HCT116 (cell line): ENCODE measurements at regions not wholly inside any gene's neighbourhood (a gene's known extent, or its start where the extent isn't known, plus 50 kb on each side); places are given as distances from the start of the nearest gene placed in this dataset.

ENCODE experiments used
- ATAC-seq: fragments of 200-7000 bp; cut with Tn5 transposase; 2 replicates; pipeline ENCODE4 v1.9.1; 2020; ENCODE audit warnings: mild to moderate bottlenecking, moderate library complexity
- BruUV-seq: library from RNA; stranded (reverse); fragments of 400-500 nt; replicated peaks from 2 replicates; lab custom pipeline; 2021; lab: Mats Ljungman, UMichigan
- CTCF ChIA-PET: fragments of 300-600 bp; sonication (Branson Sonifier 250); formaldehyde crosslinking; loops from one replicate; lab custom pipeline; 2021; ENCODE audit warnings: antibody characterized with exemption; lab: Charles Lee
- POLR2A ChIA-PET: fragments of 300-600, 350-600 bp; sonication (Branson Sonifier 250); formaldehyde crosslinking; loops from one replicate; lab custom pipeline; 2021; ENCODE audit warnings: antibody characterized with exemption; lab: Charles Lee
- RAD21 ChIA-PET, 2 experiments: fragments of 300-600 bp; sonication (Branson Sonifier 250); formaldehyde crosslinking; loops; one replicate each; lab custom pipeline; 2023; ENCODE audit warnings: low total read pairs in 2 of 2; ENCODE audit not compliant: uncharacterized antibody in 2 of 2, unreplicated experiment in 2 of 2, low non-redundant PET in 1 of 2; lab: Charles Lee
- DNase-seq: peaks from one replicate; pipeline ENCODE4 v3.0.0-alpha.2; 2010; ENCODE audit warnings: low read depth, low spot score
- H2AFZ ChIP-seq: fragments of 200-600 bp; shearing (Covaris generic), sonication (generic); 2 replicates; pipeline ENCODE4 v1.6.1; 2017; ENCODE audit warnings: low read depth, mixed run types, mixed read lengths, antibody characterized with exemption, low read length; ENCODE audit not compliant: poor library complexity, severe bottlenecking
- H3K27ac ChIP-seq: 2 replicates; pipeline ENCODE4 v1.5.1; 2012; ENCODE audit warnings: low read depth, low read length
- H3K27me3 ChIP-seq: fragments of 200-600 bp; sonication (generic); 2 replicates; pipeline ENCODE4 v1.6.1; 2016; ENCODE audit warnings: mixed run types, low read length, mixed read lengths; ENCODE audit not compliant: insufficient read depth
- H3K36me3 ChIP-seq, 2 experiments: fragments of 200-500 bp in 1 of 2; fragments of 200-600 bp in 1 of 2; sonication (Bioruptor generic) in 1 of 2; sonication (generic) in 1 of 2; 2 replicates each; pipeline versions ENCODE4 v1.5.1 to v1.6.1; 2014 to 2016; ENCODE audit warnings: low read length in 2 of 2, inconsistent platforms in 1 of 2, mixed read lengths in 1 of 2, mixed run types in 1 of 2; ENCODE audit not compliant: insufficient read depth in 2 of 2, control insufficient read depth in 1 of 2
- H3K4me1 ChIP-seq, 2 experiments: fragments of 200-600 bp in 1 of 2; sonication (generic) in 1 of 2; 2 replicates each; pipeline versions ENCODE4 v1.5.1 to v1.6.1; 2012 to 2017; ENCODE audit warnings: low read length in 2 of 2, inconsistent platforms in 1 of 2, mild to moderate bottlenecking in 1 of 2, mixed read lengths in 1 of 2, mixed run types in 1 of 2, moderate library complexity in 1 of 2; ENCODE audit not compliant: insufficient read depth in 2 of 2, control insufficient read depth in 1 of 2
- H3K4me2 ChIP-seq: fragments of 200-600 bp; sonication (generic); 2 replicates; pipeline ENCODE4 v1.6.1; 2017; ENCODE audit warnings: mixed run types, low read length, mixed read lengths
- H3K4me3 ChIP-seq, 2 experiments: fragments of 200-600 bp in 1 of 2; sonication (generic) in 1 of 2; replicated peaks in 1 of 2; 2 replicates each; pipeline ENCODE4 v1.5.1; 2011 to 2016; ENCODE audit warnings: low read length in 2 of 2, control low read depth in 1 of 2, low read depth in 1 of 2, mild to moderate bottlenecking in 1 of 2, mixed read lengths in 1 of 2, mixed run types in 1 of 2
- H3K79me2 ChIP-seq: fragments of 200-600 bp; sonication (generic); 2 replicates; pipeline ENCODE4 v1.6.1; 2017; ENCODE audit warnings: mild to moderate bottlenecking, mixed run types, low read length, moderate library complexity, mixed read lengths; ENCODE audit not compliant: insufficient read depth
- H3K9ac ChIP-seq: fragments of 200-600 bp; sonication (generic); 2 replicates; pipeline ENCODE4 v1.6.1; 2016; ENCODE audit warnings: low read length, mixed read lengths
- H3K9me2 ChIP-seq: fragments of 200-600 bp; sonication (generic), shearing (Covaris generic); 2 replicates; pipeline ENCODE4 v1.6.1; 2017; ENCODE audit warnings: mixed run types, mild to moderate bottlenecking, moderate library complexity; ENCODE audit not compliant: insufficient read depth
- H3K9me3 ChIP-seq, 2 experiments: fragments of 200-500 bp in 1 of 2; fragments of 200-600 bp in 1 of 2; sonication (Bioruptor generic) in 1 of 2; sonication (generic) in 1 of 2; 2 replicates each; pipeline ENCODE4 v1.6.1; 2014 to 2017; ENCODE audit warnings: low read length in 2 of 2, mixed read lengths in 2 of 2, inconsistent platforms in 1 of 2, low read depth in 1 of 2, mild to moderate bottlenecking in 1 of 2, mixed run types in 1 of 2, moderate library complexity in 1 of 2; ENCODE audit not compliant: control insufficient read depth in 1 of 2, insufficient read depth in 1 of 2
- H4K20me1 ChIP-seq: fragments of 200-600 bp; sonication (generic), shearing (Covaris generic); 2 replicates; pipeline ENCODE4 v1.6.1; 2017; ENCODE audit warnings: mixed run types, mild to moderate bottlenecking, moderate library complexity; ENCODE audit not compliant: insufficient read depth
- CEBPB ChIP-seq: IDR thresholded peaks from 2 replicates; pipeline ENCODE4 v1.6.1; 2012; ENCODE audit warnings: low read depth
- SRF ChIP-seq: IDR thresholded peaks from 2 replicates; pipeline ENCODE4 v1.6.1; 2012; ENCODE audit warnings: low read depth
- ZFX ChIP-seq: fragments of 450-650 bp; IDR thresholded peaks from 2 replicates; pipeline ENCODE4 v1.6.1; 2017
- ZNF274 ChIP-seq: fragments of 200-500 bp; sonication (Bioruptor generic); IDR thresholded peaks from 2 replicates; pipeline ENCODE4 v1.6.1; 2014; ENCODE audit warnings: mild to moderate bottlenecking, low read depth, low read length, inconsistent platforms
- intact Hi-C: fragments of 100-400 bp; cut with micrococcal nuclease; formaldehyde crosslinking; loops from 2 replicates; pipeline ENCODE4 v1.10.0; 2022
- TF ChIP-seq, protein P1 (sequence below): IDR thresholded peaks from 2 replicates; pipeline ENCODE4 v1.6.1; 2012
- TF ChIP-seq, protein P2 (sequence below): IDR thresholded peaks from 2 replicates; pipeline ENCODE4 v1.6.1; 2011; ENCODE audit warnings: mild to moderate bottlenecking, low read length, moderate library complexity; ENCODE audit not compliant: insufficient replicate concordance; ENCODE audit errors: extremely low read depth
- TF ChIP-seq, protein P3 (sequence below), 3 experiments: fragments of 200-600 bp in 1 of 3; sonication (generic) in 1 of 3; IDR thresholded peaks in 2 of 3; conservative IDR thresholded peaks in 1 of 3; 2 replicates each; pipeline ENCODE4 v1.5.1; 2012 to 2017; ENCODE audit warnings: low read depth in 2 of 3, low read length in 2 of 3, antibody characterized with exemption in 1 of 3, borderline replicate concordance in 1 of 3, control low read depth in 1 of 3, mild to moderate bottlenecking in 1 of 3, mixed read lengths in 1 of 3, mixed run types in 1 of 3, moderate library complexity in 1 of 3; ENCODE audit not compliant: insufficient read depth in 1 of 3
- TF ChIP-seq, protein P4 (sequence below): IDR thresholded peaks from 2 replicates; pipeline ENCODE4 v1.6.1; 2012; ENCODE audit warnings: low read depth

DNA sequence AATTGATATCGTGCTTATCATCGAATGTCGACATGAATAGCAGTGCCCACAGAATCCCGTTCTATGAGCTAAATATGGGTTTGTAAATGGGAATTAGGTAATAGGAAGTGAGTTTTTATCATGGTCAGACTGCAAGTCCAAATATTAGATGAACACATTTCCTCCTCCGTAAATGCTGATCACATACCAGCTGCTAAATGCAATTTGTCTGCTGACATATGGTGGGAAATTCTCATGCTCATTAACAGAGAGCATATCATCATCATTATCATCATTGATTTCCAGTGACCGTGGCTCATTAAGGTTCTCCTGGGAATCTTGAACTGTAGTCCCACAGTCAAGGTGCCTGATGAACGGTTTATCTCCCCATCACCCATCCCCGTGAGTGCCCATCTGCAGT is 998.8 kb upstream of the TMEM132C start:
- no peaks in the 10 kb centered on the region for H3K79me2 ChIP-seq
- ChIA-PET POLR2A (no interaction called here), RAD21 (no interaction called here), CTCF (no interaction called here)
- H3K4me3 ChIP-seq = no peak overlapping the region
- ATAC-seq = no peak
- H2AFZ ChIP-seq = no peak overlapping the region
- no peak overlapping the region for H3K4me2 ChIP-seq
- H3K27me3 ChIP-seq = peaks cover 16% of the 10 kb centered on the region; the same call in 1 of the 2 replicates
- no TSS peak for BruUV-seq
- intact Hi-C loops = no loop called here
- no peak overlapping the region for H3K27ac ChIP-seq
- H3K9me2 ChIP-seq = no peaks in the 10 kb centered on the region
- no peak overlapping the region for H3K9ac ChIP-seq
- no peaks in the 10 kb centered on the region for H3K36me3 ChIP-seq
- TF ChIP-seq, protein P1, sequence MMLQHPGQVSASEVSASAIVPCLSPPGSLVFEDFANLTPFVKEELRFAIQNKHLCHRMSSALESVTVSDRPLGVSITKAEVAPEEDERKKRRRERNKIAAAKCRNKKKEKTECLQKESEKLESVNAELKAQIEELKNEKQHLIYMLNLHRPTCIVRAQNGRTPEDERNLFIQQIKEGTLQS = no peak
- TF ChIP-seq, protein P2, sequence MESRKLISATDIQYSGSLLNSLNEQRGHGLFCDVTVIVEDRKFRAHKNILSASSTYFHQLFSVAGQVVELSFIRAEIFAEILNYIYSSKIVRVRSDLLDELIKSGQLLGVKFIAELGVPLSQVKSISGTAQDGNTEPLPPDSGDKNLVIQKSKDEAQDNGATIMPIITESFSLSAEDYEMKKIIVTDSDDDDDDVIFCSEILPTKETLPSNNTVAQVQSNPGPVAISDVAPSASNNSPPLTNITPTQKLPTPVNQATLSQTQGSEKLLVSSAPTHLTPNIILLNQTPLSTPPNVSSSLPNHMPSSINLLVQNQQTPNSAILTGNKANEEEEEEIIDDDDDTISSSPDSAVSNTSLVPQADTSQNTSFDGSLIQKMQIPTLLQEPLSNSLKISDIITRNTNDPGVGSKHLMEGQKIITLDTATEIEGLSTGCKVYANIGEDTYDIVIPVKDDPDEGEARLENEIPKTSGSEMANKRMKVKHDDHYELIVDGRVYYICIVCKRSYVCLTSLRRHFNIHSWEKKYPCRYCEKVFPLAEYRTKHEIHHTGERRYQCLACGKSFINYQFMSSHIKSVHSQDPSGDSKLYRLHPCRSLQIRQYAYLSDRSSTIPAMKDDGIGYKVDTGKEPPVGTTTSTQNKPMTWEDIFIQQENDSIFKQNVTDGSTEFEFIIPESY = no peak
- no peak for TF ChIP-seq CEBPB
- TF ChIP-seq SRF = no peak
- TF ChIP-seq, protein P3, sequence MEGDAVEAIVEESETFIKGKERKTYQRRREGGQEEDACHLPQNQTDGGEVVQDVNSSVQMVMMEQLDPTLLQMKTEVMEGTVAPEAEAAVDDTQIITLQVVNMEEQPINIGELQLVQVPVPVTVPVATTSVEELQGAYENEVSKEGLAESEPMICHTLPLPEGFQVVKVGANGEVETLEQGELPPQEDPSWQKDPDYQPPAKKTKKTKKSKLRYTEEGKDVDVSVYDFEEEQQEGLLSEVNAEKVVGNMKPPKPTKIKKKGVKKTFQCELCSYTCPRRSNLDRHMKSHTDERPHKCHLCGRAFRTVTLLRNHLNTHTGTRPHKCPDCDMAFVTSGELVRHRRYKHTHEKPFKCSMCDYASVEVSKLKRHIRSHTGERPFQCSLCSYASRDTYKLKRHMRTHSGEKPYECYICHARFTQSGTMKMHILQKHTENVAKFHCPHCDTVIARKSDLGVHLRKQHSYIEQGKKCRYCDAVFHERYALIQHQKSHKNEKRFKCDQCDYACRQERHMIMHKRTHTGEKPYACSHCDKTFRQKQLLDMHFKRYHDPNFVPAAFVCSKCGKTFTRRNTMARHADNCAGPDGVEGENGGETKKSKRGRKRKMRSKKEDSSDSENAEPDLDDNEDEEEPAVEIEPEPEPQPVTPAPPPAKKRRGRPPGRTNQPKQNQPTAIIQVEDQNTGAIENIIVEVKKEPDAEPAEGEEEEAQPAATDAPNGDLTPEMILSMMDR (IDR thresholded peaks at IDR 0.05 in 2 of 3, conservative IDR thresholded peaks at IDR 0.05 in 1 of 3; ENCODE audit: borderline replicate concordance in 1 of 3, insufficient read depth in 1 of 3, low read depth in 2 of 3, low read length in 2 of 3) = no peak
- no peak for TF ChIP-seq ZFX
- TF ChIP-seq ZNF274 = no peak
- TF ChIP-seq, protein P4, sequence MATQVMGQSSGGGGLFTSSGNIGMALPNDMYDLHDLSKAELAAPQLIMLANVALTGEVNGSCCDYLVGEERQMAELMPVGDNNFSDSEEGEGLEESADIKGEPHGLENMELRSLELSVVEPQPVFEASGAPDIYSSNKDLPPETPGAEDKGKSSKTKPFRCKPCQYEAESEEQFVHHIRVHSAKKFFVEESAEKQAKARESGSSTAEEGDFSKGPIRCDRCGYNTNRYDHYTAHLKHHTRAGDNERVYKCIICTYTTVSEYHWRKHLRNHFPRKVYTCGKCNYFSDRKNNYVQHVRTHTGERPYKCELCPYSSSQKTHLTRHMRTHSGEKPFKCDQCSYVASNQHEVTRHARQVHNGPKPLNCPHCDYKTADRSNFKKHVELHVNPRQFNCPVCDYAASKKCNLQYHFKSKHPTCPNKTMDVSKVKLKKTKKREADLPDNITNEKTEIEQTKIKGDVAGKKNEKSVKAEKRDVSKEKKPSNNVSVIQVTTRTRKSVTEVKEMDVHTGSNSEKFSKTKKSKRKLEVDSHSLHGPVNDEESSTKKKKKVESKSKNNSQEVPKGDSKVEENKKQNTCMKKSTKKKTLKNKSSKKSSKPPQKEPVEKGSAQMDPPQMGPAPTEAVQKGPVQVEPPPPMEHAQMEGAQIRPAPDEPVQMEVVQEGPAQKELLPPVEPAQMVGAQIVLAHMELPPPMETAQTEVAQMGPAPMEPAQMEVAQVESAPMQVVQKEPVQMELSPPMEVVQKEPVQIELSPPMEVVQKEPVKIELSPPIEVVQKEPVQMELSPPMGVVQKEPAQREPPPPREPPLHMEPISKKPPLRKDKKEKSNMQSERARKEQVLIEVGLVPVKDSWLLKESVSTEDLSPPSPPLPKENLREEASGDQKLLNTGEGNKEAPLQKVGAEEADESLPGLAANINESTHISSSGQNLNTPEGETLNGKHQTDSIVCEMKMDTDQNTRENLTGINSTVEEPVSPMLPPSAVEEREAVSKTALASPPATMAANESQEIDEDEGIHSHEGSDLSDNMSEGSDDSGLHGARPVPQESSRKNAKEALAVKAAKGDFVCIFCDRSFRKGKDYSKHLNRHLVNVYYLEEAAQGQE = no peak
- no peak for DNase-seq
- no peaks in the 10 kb centered on the region for H4K20me1 ChIP-seq
- no peaks in the 10 kb centered on the region for H3K4me1 ChIP-seq
- H3K9me3 ChIP-seq = no peaks in the 10 kb centered on the region
